Heart right ventricle (tissue), 16 donors: ENCODE measurements at regions not wholly inside any gene's neighbourhood (a gene's known extent, or its start where the extent isn't known, plus 50 kb on each side); places are given as distances from the start of the nearest gene placed in this dataset.
A peak's percentile ranks its signal among the peaks of the same experiment; 100 is the strongest.

ENCODE experiments used
- ATAC-seq, 8 donors: fragments of 200-7000 bp; cut with Tn5 transposase; one replicate each; pipeline ENCODE4 v1.9.1; 2020; ENCODE audit warnings: mild to moderate bottlenecking in 8 of 8, moderate library complexity in 8 of 8, moderate number of reproducible peaks in 1 of 8
- DNase-seq, 2 donors: peaks; one replicate each; pipeline ENCODE4 v3.0.0-alpha.2; 2020
- H3K27ac ChIP-seq, 10 donors: fragments of 200-600 bp; sonication (generic) in 2 of 10; one replicate each; pipeline versions ENCODE4 v1.5.0 to v1.8.0; 2020 to 2022; ENCODE audit warnings: mild to moderate bottlenecking in 3 of 10
- H3K27me3 ChIP-seq, 7 donors: fragments of 200-600 bp; one replicate each; pipeline ENCODE4 v1.8.0; 2021 to 2022; ENCODE audit warnings: mild to moderate bottlenecking in 2 of 7
- H3K36me3 ChIP-seq, 9 donors: fragments of 200-600 bp; sonication (generic) in 1 of 9; one replicate each; pipeline versions ENCODE4 v1.5.0 to v1.8.0; 2020 to 2022; ENCODE audit warnings: mild to moderate bottlenecking in 2 of 9
- H3K4me1 ChIP-seq, 9 donors: fragments of 200-600 bp; sonication (generic) in 1 of 9; one replicate each; pipeline versions ENCODE4 v1.5.0 to v1.8.0; 2020 to 2022; ENCODE audit warnings: mild to moderate bottlenecking in 4 of 9
- H3K4me3 ChIP-seq, 10 donors: fragments of 200-600 bp; sonication (generic) in 2 of 10; one replicate each; pipeline versions ENCODE4 v1.5.0 to v1.8.0; 2020 to 2022; ENCODE audit warnings: mild to moderate bottlenecking in 7 of 10, moderate library complexity in 2 of 10
- H3K9me3 ChIP-seq, 11 donors: fragments of 200-600 bp in 10 of 11; sonication (generic) in 2 of 11; one replicate each; pipeline versions ENCODE4 v1.5.0 to v1.8.0; 2013 to 2022; ENCODE audit warnings: mild to moderate bottlenecking in 2 of 11, control low read depth in 1 of 11, moderate library complexity in 1 of 11
- CTCF ChIP-seq, 9 donors: fragments of 200-600 bp; sonication (generic) in 2 of 9; IDR thresholded peaks; one replicate each; pipeline versions ENCODE4 v1.5.0 to v1.8.0; 2021 to 2022; ENCODE audit warnings: antibody characterized with exemption in 9 of 9, mild to moderate bottlenecking in 5 of 9, moderate library complexity in 1 of 9
- WGBS, 2 donors: extraction: QIAGEN DNeasy Blood & Tissue Kit; methylation state at CpG; one replicate each; pipeline ENCODE4 v1.1.7; 2013; ENCODE audit warnings: inconsistent platforms in 1 of 2; 5-methylcytosine and 5-hydroxymethylcytosine counted together
- intact Hi-C, 10 donors: fragments of 100-400 bp; cut with DNase I; formaldehyde crosslinking; loops; one replicate each; pipeline versions ENCODE4 v1.11.1 to v1.14.2; 2022
- donor health status: Arrhythmogenic right ventricular cardiomyopathy.
- donor health status: ischemic (EF 13 %, LVEDD 7.1; RV severe dilation, severe dysfunction).
- donor health status: healthy with polysubstance abuse.
- donor health status: DM: no; HTN: yes; CAD: no.
- donor health status: DM: no; HTN: no; CAD: no.
- donor health status: ischemic (EF 25% LVEDD 6.9; RV normal size, moderate dysfunction).
- donor health status: ischemic (EF 25% LVEDD 5.7; RV mildly dilated, moderate dysfunction).
- donor health status: healthy.
- donor health status: DM: yes; HTN: yes; CAD: no.
- donor health status: Ischemic cardiomyopathy.
- donor health status: ischemic (EF 35%, LVEDD 5.7; RV mildly dilated, moderate dysfunction).
- donor health status: nonischemic (EF 11% LVEDD 7.7; RV severe dilation, severe dysfunction).
- donor health status: DM: yes; HTN: yes; CAD: no.
- donor health status: PGD.
- donor health status: ischemic (EF 29% LVEDD 5.4; RV normal size, mild dysfunction).
- donor health status: nonischemic (EF 23%, LVEDD 6.1; RV moderate dilation, normal function).

- H3K4me3 ChIP-seq, result no peak overlapping the region
- TF ChIP-seq CTCF (IDR thresholded peaks at IDR 0.05), result no peak
- peaks cover 0 to 24% (median 0%) of the 10 kb centered on the region in 11 donors for H3K9me3 ChIP-seq
- no peaks in the 10 kb centered on the region for H3K27me3 ChIP-seq
- no peak for DNase-seq
- H3K36me3 ChIP-seq, result no peaks in the 10 kb centered on the region
- H3K4me1 ChIP-seq, result peaks cover 0 to 16% (median 5%) of the 10 kb centered on the region in 9 donors
- no peak overlapping the region for H3K27ac ChIP-seq
- 79 to 82% methylated on average over 4 of the region's 4 CpGs for WGBS, 2 donors
- no peak for ATAC-seq
- intact Hi-C loops, result no loop called here
Observed at GRCh38 chr1:117732065-117732797, 126.4 kb downstream of the TENT5C start.

DNA sequence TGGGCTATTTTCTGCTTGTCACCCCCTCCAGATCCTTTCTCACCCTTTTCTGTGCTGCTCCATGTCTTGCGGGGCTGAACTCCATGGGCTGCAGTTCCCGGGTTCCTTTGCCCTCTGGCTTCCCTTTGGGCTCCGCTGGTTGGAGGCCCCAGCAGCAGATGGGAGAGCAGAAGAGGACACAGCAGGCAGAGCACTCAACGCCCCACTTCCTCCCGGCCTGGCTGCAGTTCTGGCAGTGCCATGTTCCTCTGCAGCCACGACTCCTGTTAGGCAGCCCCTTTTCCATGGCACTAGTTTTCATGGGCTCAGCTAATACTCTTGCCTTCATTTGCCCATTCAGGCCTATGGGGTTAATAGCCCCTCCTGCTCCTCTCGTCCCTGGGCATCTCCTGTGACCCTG lies 127.1 kb downstream of the TENT5C start:
- no peaks in the 10 kb centered on the region for H3K27me3 ChIP-seq
- TF ChIP-seq CTCF (IDR thresholded peaks at IDR 0.05), result no peak
- no peak for ATAC-seq
- no peak overlapping the region for H3K27ac ChIP-seq
- no peaks in the 10 kb centered on the region for H3K36me3 ChIP-seq
- intact Hi-C loops, result no loop called here
- H3K4me1 ChIP-seq, result peaks cover 0 to 16% (median 5%) of the 10 kb centered on the region in 9 donors
- peaks cover 0 to 16% (median 0%) of the 10 kb centered on the region in 11 donors for H3K9me3 ChIP-seq
- no peak overlapping the region for H3K4me3 ChIP-seq
- DNase-seq, result no peak
- WGBS, 2 donors, result 89 to 94% methylated on average over 7 of the region's 7 CpGs

- DNase-seq, result no peak
- Histone ChIP-seq H3K27ac (peak overlapping the region in 5 of 10 donors; percentile 46 to 85 (median 68)), H3K9me3 (peaks cover 0 to 2% (median 0%) of the 10 kb centered on the region in 11 donors), H3K36me3 (no peaks in the 10 kb centered on the region), H3K27me3 (no peaks in the 10 kb centered on the region), H3K4me3 (no peak overlapping the region), H3K4me1 (peaks cover 0 to 16% (median 5%) of the 10 kb centered on the region in 9 donors)
- intact Hi-C loops, result no loop called here
- ATAC-seq, result peak in 2 of 8 donors; percentile 22 to 28
- no peak for TF ChIP-seq CTCF (IDR thresholded peaks at IDR 0.05)
- WGBS, 2 donors, result 62 to 74% methylated on average over 3 of the region's 3 CpGs
Observed at GRCh38 chr1:117734403-117734802, 128.6 kb downstream of the TENT5C start.

GRCh38 chr1:117735045-117735992 lies 129.5 kb downstream of the TENT5C start:
- Histone ChIP-seq H3K4me1 (peaks cover 0 to 16% (median 5%) of the 10 kb centered on the region in 9 donors), H3K27me3 (no peaks in the 10 kb centered on the region), H3K4me3 (peak overlapping the region in 9 of 10 donors; percentile 22 to 45 (median 34)), H3K9me3 (no peaks in the 10 kb centered on the region), H3K36me3 (no peaks in the 10 kb centered on the region), H3K27ac (peak overlapping the region in 9 of 10 donors; percentile 13 to 85 (median 61))
- peak in 5 of 8 donors; percentile 59 to 79 (median 76) for ATAC-seq
- intact Hi-C loops, result no loop called here
- WGBS, 2 donors, result 0 to 2% methylated on average over 2 of the region's 2 CpGs
- no peak for TF ChIP-seq CTCF (IDR thresholded peaks at IDR 0.05)
- DNase-seq, result peak in 1 of 2 donors; percentile 35
